Activated naive CD8-positive, alpha-beta T cell treated with anti-CD3 and anti-CD28 coated beads, Interleukin-2, amount 10 ng/mL, durations not matched to agents 7 days and 5 days (primary cell): ENCODE measurements at regions not wholly inside any gene's neighbourhood (a gene's known extent, or its start where the extent isn't known, plus 50 kb on each side); places are given as distances from the start of the nearest gene placed in this dataset.
A peak's percentile ranks its signal among the peaks of the same experiment; 100 is the strongest.

Source experiments
- ATAC-seq: fragments of 150-1000 bp; cut with Tn5 transposase; one replicate; pipeline ENCODE4 v1.10.0; 2021; ENCODE audit warnings: low read depth, moderate library complexity
- POLR2A ChIA-PET: fragments of 350-600 bp; sonication (Branson Sonifier 250); formaldehyde crosslinking; loops from one replicate; lab custom pipeline; 2021; ENCODE audit warnings: antibody characterized with exemption; lab: Charles Lee
- DNase-seq: peaks from one replicate; pipeline ENCODE4 v3.0.0; 2021
- H3K27ac Mint-ChIP-seq: one replicate; pipeline ENCODE4 v1.8.0; 2022; ENCODE audit warnings: mild to moderate bottlenecking, mixed read lengths
- H3K27me3 Mint-ChIP-seq: one replicate; pipeline ENCODE4 v1.8.0; 2022; ENCODE audit warnings: mild to moderate bottlenecking, moderate library complexity, mixed read lengths
- H3K36me3 Mint-ChIP-seq: one replicate; pipeline ENCODE4 v1.8.0; 2021; ENCODE audit warnings: mild to moderate bottlenecking, mixed read lengths
- H3K4me1 Mint-ChIP-seq: one replicate; pipeline ENCODE4 v1.8.0; 2021; ENCODE audit warnings: mixed read lengths
- H3K4me3 Mint-ChIP-seq: one replicate; pipeline ENCODE4 v1.8.0; 2022; ENCODE audit warnings: mild to moderate bottlenecking, moderate library complexity, mixed read lengths
- H3K9me3 Mint-ChIP-seq: one replicate; pipeline ENCODE4 v1.8.0; 2021; ENCODE audit warnings: mixed read lengths

- Mint-ChIP-seq H3K36me3 (no peaks in the 10 kb centered on the region), H3K27me3 (peaks cover 4% of the 10 kb centered on the region), H3K27ac (no peak overlapping the region), H3K4me3 (no peak overlapping the region), H3K9me3 (no peaks in the 10 kb centered on the region), H3K4me1 (no peaks in the 10 kb centered on the region)
- ATAC-seq (no peak), DNase-seq (no peak)
- POLR2A ChIA-PET = no interaction called here
These were observed 208.7 kb downstream of the LMX1A start for GRCh38 chr1:165147799-165148198.

- Mint-ChIP-seq H3K9me3 (no peaks in the 10 kb centered on the region), H3K4me3 (no peak overlapping the region), H3K27me3 (peaks cover 6% of the 10 kb centered on the region), H3K27ac (no peak overlapping the region), H3K4me1 (no peaks in the 10 kb centered on the region), H3K36me3 (no peaks in the 10 kb centered on the region)
- POLR2A ChIA-PET = no interaction called here
- ATAC-seq (no peak), DNase-seq (no peak)
These were observed 211.6 kb downstream of the LMX1A start for GRCh38 chr1:165144757-165145397.

- POLR2A ChIA-PET = no interaction called here
- H3K4me3 Mint-ChIP-seq = no peak overlapping the region
- no peak overlapping the region for H3K27ac Mint-ChIP-seq
- no peaks in the 10 kb centered on the region for H3K36me3 Mint-ChIP-seq
- ATAC-seq (no peak), DNase-seq (peak; percentile 48)
- H3K4me1 Mint-ChIP-seq = no peaks in the 10 kb centered on the region
- no peaks in the 10 kb centered on the region for H3K9me3 Mint-ChIP-seq
- H3K27me3 Mint-ChIP-seq = peaks cover 6% of the 10 kb centered on the region
These were observed 213.0 kb downstream of the LMX1A start for GRCh38 chr1:165143437-165144065.

GRCh38 chr1:165138960-165139359, 217.6 kb downstream of the LMX1A start:
- no peaks in the 10 kb centered on the region for H3K9me3 Mint-ChIP-seq
- POLR2A ChIA-PET = no interaction called here
- no peaks in the 10 kb centered on the region for H3K4me1 Mint-ChIP-seq
- no peak overlapping the region for H3K27ac Mint-ChIP-seq
- peaks cover 6% of the 10 kb centered on the region for H3K27me3 Mint-ChIP-seq
- H3K36me3 Mint-ChIP-seq = no peaks in the 10 kb centered on the region
- DNase-seq (no peak), ATAC-seq (no peak)
- no peak overlapping the region for H3K4me3 Mint-ChIP-seq

- Mint-ChIP-seq H3K4me3 (no peak overlapping the region), H3K36me3 (no peaks in the 10 kb centered on the region), H3K27me3 (peaks cover 3% of the 10 kb centered on the region), H3K9me3 (no peaks in the 10 kb centered on the region), H3K4me1 (no peaks in the 10 kb centered on the region), H3K27ac (no peak overlapping the region)
- DNase-seq (no peak), ATAC-seq (no peak)
- POLR2A ChIA-PET = no interaction called here
These were observed 218.8 kb downstream of the LMX1A start for GRCh38 chr1:165137551-165138316.

GRCh38 chr1:165134431-165134830, 222.1 kb downstream of the LMX1A start:
- Mint-ChIP-seq H3K36me3 (no peaks in the 10 kb centered on the region), H3K27me3 (peaks cover 2% of the 10 kb centered on the region), H3K4me1 (no peaks in the 10 kb centered on the region), H3K27ac (no peak overlapping the region), H3K9me3 (no peaks in the 10 kb centered on the region), H3K4me3 (no peak overlapping the region)
- ATAC-seq (no peak), DNase-seq (no peak)
- POLR2A ChIA-PET = no interaction called here

- H3K36me3 Mint-ChIP-seq = no peaks in the 10 kb centered on the region
- ATAC-seq = peak; percentile 39
- H3K4me1 Mint-ChIP-seq = no peaks in the 10 kb centered on the region
- POLR2A ChIA-PET = no interaction called here
- H3K4me3 Mint-ChIP-seq = no peak overlapping the region
- H3K27ac Mint-ChIP-seq = no peak overlapping the region
- no peaks in the 10 kb centered on the region for H3K9me3 Mint-ChIP-seq
- no peaks in the 10 kb centered on the region for H3K27me3 Mint-ChIP-seq
- peak; percentile 54 for DNase-seq
These were observed 226.8 kb downstream of the LMX1A start for GRCh38 chr1:165129568-165130164.

GRCh38 chr1:165124772-165125171, 231.7 kb downstream of the LMX1A start:
- Mint-ChIP-seq H3K27ac (no peak overlapping the region), H3K27me3 (peaks cover 9% of the 10 kb centered on the region), H3K4me3 (no peak overlapping the region), H3K36me3 (no peaks in the 10 kb centered on the region), H3K4me1 (no peaks in the 10 kb centered on the region), H3K9me3 (no peaks in the 10 kb centered on the region)
- POLR2A ChIA-PET = no interaction called here
- no peak for DNase-seq
- ATAC-seq = no peak

GRCh38 chr1:165119086-165119485, 237.4 kb downstream of the LMX1A start:
- POLR2A ChIA-PET = no interaction called here
- no peak for ATAC-seq
- no peaks in the 10 kb centered on the region for H3K4me1 Mint-ChIP-seq
- H3K27ac Mint-ChIP-seq = no peak overlapping the region
- H3K36me3 Mint-ChIP-seq = no peaks in the 10 kb centered on the region
- H3K4me3 Mint-ChIP-seq = no peak overlapping the region
- H3K9me3 Mint-ChIP-seq = no peaks in the 10 kb centered on the region
- DNase-seq = no peak
- peaks cover 36% of the 10 kb centered on the region for H3K27me3 Mint-ChIP-seq

GRCh38 chr1:165117482-165117881, 239.0 kb downstream of the LMX1A start:
- no peak for DNase-seq
- POLR2A ChIA-PET = no interaction called here
- H3K9me3 Mint-ChIP-seq = no peaks in the 10 kb centered on the region

GRCh38 chr1:165116732-165117131, 239.8 kb downstream of the LMX1A start:
- no peak for ATAC-seq
- H3K27ac Mint-ChIP-seq = no peak overlapping the region
- H3K36me3 Mint-ChIP-seq = no peaks in the 10 kb centered on the region
- H3K27me3 Mint-ChIP-seq = peaks cover 27% of the 10 kb centered on the region
- H3K4me1 Mint-ChIP-seq = no peaks in the 10 kb centered on the region
- H3K9me3 Mint-ChIP-seq = no peaks in the 10 kb centered on the region
- H3K4me3 Mint-ChIP-seq = no peak overlapping the region
- DNase-seq = no peak
- POLR2A ChIA-PET = no interaction called here

More at GRCh38 chr1:165117482-165117881, 239.0 kb downstream of the LMX1A start:
- no peaks in the 10 kb centered on the region for H3K36me3 Mint-ChIP-seq
- H3K4me3 Mint-ChIP-seq = no peak overlapping the region
- H3K27ac Mint-ChIP-seq = no peak overlapping the region
- no peak for ATAC-seq
- peaks cover 30% of the 10 kb centered on the region for H3K27me3 Mint-ChIP-seq
- no peaks in the 10 kb centered on the region for H3K4me1 Mint-ChIP-seq

GRCh38 chr1:165116171-165116570, 240.3 kb downstream of the LMX1A start:
- no peaks in the 10 kb centered on the region for H3K36me3 Mint-ChIP-seq
- no peak overlapping the region for H3K4me3 Mint-ChIP-seq
- POLR2A ChIA-PET = no interaction called here

GRCh38 chr1:165114889-165115285, 241.6 kb downstream of the LMX1A start:
- H3K27me3 Mint-ChIP-seq = peaks cover 27% of the 10 kb centered on the region
- no peak for DNase-seq
- H3K4me3 Mint-ChIP-seq = no peak overlapping the region
- no peaks in the 10 kb centered on the region for H3K36me3 Mint-ChIP-seq
- no peaks in the 10 kb centered on the region for H3K4me1 Mint-ChIP-seq
- POLR2A ChIA-PET = no interaction called here
- H3K9me3 Mint-ChIP-seq = no peaks in the 10 kb centered on the region
- no peak overlapping the region for H3K27ac Mint-ChIP-seq
- no peak for ATAC-seq

More at GRCh38 chr1:165116171-165116570, 240.3 kb downstream of the LMX1A start:
- ATAC-seq (no peak), DNase-seq (no peak)
- H3K9me3 Mint-ChIP-seq = no peaks in the 10 kb centered on the region
- H3K27ac Mint-ChIP-seq = no peak overlapping the region
- no peaks in the 10 kb centered on the region for H3K4me1 Mint-ChIP-seq
- peaks cover 27% of the 10 kb centered on the region for H3K27me3 Mint-ChIP-seq
